HG02943 (cell line): ENCODE measurements at regions not wholly inside any gene's neighbourhood (a gene's known extent, or its start where the extent isn't known, plus 50 kb on each side); places are given as distances from the start of the nearest gene placed in this dataset.
"Not testable (repeated sequence)": the region's sequence is repeated elsewhere in the genome, so short reads cannot be mapped to it uniquely, and the experiment has no call there.

Experiments
- ATAC-seq: cut with Tn5 transposase; IDR thresholded peaks from one replicate; pipeline ENCODE4 v1.9.1; 2021; ENCODE audit warnings: mild to moderate bottlenecking, low read depth, moderate library complexity; ENCODE audit not compliant: unreplicated experiment

DNA sequence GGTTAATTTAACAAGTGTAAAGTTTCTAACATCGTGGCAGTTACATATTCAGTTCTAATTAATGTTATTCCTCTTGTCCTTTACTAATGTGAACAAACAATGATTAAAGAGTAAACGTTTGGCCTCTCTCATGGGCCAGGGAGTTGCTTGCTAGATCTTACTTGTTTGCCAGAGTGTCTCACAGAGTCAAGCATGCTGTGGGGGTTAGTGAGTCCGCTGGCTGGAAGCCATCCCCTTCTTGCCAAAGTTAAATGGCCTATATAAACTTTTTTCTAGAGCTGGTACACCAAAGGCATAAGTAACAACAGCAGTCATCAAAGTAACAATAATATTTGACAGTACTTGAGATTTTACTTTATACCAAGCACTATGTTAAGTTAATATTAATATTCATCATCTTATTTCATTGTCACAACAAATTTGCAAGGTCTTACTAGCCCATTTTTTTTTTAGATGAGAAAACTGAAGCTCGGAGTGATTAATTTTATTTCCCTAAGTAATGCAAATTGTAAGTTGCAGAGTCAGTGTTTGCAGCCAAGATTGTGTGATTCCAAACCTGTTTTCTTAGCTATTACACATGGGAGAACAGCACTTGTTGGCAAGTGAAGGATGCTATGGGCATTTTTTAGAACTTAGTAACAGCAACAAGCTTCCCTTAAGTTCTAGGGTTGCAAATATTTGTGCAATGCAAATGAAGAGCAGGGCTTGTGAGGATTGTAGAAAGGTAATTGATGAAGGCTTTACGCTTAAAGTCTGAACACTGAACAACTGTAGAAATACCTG lies 224.5 kb downstream of the RFPL4B start:
- ATAC-seq = no peak

DNA sequence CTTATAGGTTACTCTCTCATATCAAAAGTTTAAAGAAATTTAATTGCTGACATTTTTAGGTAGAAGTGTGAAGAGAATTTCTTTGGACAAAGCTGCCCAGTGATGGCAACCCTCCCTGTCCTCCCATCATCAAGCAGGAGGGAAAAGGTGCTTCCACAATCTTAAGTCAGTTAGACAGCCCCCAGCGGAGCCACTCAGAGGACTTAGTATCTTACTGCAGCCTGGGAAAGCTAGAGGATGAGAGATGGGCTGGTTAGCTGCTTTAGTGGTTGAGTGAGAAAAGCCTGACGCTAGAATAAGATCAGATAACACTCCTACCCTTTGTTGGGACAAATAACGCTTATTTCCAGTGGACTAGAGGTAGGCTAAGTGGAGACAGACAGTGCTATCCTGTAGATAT lies 227.1 kb downstream of the RFPL4B start:
- ATAC-seq = no peak

DNA sequence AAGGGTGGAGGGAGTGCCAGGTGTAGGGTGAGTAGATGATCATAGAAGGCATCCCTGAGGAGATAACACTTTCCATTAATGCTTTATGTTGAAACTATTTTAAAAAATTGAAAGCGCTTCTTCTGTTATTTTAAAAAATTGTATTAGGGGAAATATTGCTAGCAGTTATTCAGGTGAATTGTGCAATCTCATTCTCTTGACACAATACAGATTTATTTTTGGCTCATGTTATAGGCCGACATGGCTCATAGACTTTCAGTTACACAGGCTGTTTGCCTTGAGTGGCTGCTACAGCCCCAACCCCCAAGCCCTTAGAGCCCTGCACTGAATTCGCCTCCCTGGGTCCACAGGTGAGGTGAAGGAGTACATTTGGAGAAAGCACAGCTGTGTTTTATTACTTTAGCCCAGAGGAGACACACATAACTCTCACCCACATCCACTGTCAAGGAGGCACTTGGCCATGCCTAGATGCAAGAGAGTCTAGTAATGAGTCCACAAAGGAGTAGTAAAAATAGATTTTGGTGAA lies 228.2 kb downstream of the RFPL4B start:
- ATAC-seq = no peak

DNA sequence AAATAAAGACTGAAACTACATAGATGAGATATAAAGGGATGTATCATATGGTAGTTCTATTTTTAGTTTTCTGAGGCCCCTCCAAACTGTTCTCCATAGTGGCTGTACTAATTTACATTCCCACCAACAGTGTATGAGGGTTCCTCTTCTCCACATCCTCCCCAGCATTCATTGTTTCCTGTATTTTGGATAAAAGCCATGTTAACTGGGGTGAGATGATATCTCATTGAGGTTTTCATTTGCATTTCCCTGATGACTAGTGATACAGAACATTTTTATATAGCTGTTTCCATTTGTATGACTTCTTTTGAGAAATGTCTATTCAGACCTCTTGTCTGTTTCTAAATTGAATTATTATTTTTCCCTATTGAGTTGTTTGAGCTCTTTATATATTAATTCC lies 229.3 kb downstream of the RFPL4B start:
- ATAC-seq = no peak

DNA sequence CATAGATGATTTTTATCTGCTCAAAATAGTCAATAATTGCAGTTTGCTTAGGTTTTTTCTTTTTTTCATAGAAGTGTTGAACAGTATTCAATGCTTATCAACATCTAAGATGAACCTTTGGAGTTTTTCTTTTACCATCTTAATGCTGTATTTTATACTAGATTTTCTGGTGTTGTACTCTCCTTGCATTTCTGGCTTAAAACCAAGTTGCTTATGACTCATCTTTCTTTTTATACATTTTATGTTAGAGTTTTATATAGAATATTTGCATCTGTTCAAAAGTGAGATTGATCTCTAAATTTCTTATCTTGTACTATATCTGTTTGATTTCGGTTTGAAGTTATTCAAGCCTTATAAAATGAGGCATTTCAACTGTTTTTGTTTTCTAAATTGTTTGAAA lies 232.5 kb downstream of the RFPL4B start:
- ATAC-seq = no peak

DNA sequence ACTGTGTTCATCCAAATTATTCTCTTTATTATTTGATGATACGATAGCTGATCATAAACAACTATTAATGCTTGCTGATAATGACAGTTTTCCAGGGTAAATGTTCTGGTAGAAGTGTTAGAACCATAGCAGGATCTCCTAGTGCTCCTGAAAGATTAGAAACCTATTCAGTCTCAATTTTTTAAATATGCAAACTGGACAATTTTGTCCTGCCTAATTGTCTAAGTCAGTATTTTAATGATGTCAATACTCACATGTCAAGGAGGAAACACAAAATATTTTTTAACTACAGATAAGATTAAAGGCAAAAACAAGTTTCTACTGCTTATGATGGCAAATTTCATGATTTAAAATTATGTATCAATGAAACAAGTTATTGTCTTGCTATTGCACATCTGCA lies 233.9 kb downstream of the RFPL4B start:
- ATAC-seq = no peak

DNA sequence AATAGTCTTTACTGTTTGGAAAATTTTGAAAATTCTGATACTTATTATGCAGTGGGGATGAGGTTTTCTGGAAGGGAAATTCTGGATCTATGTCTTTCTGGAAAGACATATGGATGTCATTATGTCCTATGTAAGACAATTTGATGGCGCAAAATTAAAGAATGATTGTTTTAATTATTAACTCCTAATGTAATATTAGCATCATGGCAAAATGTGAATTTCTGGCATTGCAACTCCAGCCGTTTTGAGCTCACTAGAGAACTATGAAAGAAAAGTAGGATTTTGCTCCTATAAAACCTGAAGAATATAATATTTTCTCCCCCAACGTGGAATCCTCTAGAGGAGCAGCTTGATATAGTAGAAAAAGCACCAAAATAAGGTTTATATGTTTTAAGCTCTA lies 243.2 kb downstream of the RFPL4B start:
- no peak for ATAC-seq

DNA sequence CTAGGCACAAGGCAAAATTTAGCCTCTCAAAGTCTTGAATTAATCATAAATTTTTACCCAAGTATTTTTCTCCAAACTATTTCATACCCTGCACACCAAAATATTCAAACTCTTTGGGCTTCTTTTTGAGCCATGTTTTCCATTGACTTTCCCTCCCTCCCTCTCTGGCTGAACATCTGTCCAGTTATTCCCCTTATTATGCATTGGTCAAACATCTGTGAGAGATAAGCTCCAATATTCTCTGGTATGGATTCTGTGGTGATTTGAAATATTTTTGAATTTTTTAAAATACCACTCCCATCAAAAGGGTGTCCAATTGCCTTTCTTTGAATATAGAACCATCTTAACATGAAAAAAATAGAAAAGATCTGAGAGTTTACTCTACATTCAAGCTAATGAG lies 244.2 kb downstream of the RFPL4B start:
- no peak for ATAC-seq

DNA sequence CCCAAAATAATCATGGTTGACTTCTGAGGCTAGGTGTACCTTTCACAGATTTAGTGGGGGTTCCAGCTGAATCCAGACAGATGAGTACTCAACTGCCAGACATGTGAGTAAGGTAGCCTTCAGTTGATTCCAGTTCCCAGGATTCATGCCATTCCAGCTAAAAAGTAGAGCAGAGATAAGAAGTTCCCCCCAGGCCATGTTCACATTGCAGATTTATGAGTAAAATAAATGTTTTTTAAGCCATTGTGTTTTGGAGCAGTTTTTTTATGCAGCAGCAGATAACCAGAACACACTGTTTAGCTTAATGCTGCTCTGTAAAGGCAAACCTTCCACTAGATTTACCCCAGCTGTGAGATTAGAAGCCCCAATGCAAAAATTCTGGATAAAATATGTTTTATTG lies 245.0 kb downstream of the RFPL4B start:
- ATAC-seq = no peak

DNA sequence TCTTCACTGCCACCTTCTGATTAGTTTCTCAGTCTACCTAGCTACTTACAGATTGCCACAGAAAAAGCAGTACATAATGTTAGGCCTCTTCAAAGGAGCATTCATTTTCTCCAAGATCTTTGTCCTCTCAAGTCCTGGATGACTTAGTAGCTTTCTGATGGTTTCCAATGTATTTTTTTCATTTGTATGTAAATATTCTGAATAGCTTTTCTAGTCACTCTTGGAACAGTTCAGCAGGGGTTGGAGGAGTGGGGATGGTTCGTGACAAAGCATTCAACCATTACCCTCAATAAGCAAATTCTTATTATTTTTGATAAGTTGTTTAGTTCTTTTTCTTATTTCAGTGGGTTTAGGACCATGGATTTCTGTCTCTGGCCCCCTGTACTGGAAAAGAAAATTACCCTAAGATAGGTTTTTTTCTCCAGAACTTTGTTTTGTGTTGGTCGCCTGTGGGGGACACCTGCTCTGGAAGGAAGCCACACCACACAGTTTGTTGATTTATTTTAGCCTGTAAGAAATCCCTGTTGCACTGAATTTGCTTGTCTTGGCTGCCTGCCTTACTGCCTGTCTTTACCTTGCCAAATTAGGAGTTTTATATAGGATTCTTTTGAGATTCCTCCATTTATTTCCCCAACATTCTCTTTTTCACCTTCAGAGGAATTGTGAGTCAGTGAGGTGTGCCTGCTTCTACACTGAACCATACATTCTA lies 247.9 kb downstream of the RFPL4B start:
- ATAC-seq = no peak

DNA sequence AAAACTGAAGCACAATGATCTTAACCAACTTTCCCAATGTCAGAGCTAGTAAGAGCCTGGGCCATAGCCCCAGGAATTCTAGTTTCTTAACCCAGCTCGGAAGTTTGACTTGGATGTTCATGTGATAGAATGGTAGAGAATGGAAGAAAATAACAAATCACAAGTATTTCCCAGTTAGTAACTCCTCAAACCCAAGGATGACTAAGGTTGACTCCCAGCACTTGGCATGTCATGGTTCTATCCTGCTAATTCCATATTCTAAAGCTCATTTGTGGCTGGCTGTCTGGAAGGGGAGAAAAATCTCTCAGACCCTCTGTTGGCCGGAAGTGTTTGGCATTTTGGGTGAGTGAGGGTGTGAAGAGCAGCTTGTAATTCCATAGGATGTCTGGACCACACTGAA lies 248.7 kb downstream of the RFPL4B start:
- ATAC-seq = no peak

DNA sequence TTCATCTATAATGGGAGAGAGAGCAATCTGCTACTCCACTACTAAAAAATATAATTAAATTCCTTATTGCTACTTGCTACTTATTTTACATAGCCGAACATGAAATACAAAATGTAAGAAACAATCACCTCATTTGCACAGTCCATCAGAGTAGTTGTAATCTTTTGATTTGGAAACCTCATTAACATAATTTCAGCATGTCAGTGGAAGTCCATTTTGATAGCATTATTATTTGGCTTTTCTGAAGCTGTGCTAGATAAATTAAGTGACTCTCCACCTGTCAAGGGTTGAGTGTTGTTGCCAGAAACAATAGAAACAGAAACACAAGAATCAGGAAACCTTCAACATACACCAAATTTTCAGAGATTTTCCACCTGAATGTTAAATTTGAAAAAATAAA lies 250.0 kb downstream of the RFPL4B start:
- no peak for ATAC-seq

DNA sequence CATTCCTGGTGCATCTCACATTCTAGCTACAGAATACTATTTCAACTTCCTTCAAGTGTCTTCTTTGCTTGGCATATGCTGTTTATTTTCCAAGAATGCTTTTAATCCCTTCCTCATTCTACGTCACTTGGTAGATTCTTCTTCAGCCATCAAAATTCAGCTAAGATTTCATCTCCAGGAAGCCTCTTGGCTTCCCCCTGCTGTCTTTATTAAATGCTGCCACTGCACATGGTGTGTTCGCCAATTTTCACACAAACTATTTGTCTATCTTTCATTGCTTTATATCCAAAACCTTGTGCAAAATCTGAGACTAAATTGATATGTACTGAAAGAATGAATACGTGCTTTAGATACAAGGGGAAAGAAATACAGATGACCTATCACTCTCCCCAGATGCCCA lies 253.0 kb downstream of the RFPL4B start:
- no peak for ATAC-seq

DNA sequence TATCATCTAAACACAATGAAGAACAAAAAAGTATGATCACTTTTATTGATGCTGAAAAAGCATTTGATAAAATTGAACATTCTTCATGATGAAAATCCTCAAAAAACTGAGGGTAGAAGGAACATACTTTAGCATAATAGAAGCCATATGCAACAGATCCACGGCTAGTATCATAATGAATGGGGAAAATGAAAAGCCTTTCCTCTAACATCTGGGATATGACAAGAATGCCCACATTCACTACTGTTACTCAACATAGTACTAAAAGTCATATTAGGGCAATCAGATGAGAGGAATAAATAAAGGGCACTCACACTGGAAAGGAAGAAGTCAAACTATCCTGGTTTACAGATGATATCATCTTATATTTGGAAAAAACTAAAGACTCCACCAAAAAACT lies 256.6 kb downstream of the RFPL4B start:
- ATAC-seq = no peak

DNA sequence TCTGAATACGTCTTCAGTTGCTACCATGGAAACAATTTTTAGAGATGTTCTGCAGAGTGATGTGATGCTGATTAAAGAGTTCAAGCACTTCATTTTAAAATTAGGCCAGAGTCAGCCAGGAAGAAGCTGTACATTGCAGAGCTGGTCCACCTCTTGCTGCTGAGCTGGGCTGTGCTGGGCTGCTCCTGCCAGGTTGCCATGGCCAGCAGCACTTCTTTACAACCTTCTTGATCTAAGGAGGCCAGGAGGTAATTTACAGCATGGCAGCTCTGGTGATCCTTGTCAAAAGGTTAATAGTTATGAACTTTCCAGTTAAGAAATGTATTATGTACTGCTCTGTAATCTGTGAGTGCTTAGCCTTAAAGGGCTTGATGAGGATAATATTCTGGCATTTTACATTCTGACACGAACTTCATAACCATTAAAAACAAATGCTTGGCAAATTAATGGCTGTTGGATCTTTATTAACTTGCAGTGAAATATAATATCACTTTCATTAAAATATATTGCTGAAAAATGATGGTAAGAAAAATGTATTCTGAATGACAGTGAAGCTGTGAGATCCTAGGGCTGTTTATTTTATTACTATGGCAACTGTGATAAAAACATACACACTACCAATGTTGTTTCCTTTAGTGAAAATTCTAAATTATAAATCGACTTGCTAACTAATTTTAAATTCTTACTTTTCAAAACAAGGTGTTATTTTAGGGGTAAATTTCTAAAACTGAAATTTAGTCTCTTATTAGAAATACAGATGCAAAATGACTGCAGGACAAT lies 259.7 kb downstream of the RFPL4B start:
- ATAC-seq = no peak

DNA sequence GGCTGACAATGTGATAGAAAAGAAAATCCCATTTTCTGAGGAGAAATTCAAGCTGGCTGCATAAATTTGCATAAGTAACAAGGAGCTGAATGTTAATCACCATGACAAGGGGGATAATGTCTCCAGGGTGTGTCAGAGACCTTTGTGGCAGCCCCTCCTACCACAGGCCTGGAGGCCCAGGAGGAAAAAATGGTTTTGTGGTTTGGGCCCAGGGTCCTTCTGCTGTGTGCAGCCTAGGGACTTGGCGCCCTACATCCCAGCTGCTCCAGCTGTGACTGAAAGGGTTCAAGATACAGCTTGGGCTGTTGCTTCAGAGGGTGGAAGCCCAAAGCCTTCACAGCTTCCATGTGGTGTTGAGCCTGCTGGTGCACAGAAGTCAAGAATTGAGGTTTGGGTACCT lies 261.8 kb downstream of the RFPL4B start:
- not testable (repeated sequence) for ATAC-seq

DNA sequence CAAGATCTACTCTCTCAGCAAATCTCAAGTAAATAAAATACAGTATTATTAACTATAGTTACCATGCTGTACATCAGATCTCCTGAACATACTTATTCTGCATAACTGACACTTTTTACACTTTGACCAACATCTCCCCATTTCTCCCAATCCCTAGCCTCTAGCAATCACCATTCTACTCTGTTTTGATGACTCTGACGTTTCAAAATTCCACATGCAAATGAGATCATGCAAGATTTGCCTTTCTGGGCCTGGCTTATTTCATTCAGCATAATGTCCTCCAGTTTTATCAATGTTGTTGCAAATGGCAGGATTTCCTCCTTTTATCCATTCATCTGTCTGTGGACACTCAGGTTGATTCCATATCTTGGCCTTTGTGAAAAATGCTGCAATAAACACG lies 266.3 kb downstream of the RFPL4B start:
- ATAC-seq = no peak

DNA sequence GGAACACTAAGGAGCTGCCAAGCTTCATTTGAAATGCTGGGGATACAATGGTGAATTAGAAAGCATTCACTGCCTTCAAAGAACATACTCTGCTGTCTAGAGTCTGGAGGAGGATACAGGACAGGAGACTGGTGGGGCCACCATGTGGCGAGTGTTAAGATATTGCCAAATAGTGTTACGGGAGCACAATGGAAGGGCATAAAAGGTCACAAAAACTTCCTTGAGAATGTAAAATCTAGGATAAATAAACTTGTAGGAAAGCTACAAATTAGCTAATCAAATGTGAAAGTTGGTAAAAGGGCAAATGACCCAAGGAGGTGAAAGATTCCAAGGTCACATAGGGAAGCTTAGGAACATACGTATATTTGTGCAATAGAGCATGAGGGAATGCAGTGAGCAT lies 271.7 kb downstream of the RFPL4B start:
- ATAC-seq = no peak

DNA sequence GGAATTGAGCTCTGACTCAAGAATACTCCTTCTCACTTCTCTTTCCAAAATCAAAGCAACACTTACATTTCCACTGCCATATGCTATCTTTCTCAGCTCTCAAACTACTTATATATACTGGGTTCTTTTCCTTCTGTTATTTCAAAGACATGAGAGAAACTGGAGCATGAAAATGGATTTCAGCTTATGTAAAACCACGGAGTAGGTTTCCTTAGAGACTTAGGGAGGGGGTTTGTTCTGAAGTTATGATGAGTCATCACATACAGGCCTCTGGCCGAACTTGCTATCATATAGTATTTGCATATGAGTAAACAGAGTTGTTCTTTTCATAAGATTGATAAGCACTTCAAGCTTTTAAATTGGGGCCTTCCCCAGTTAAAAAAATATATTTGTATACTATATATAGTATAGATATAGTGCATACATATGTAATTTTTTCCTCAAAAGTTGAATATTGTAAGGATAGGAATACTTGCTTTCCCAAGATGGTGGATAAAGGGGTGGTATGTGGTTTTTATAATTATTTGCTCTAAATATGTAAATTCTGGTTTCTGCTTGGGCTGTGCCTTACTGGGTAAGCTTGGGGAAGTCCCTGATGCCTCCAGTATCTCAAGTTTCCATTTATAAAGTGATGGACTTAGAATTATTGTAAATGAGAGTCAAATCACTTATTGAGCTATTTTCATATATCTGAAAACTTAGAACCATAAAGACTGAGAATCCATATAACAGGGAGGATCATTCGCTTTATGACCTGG lies 273.9 kb downstream of the RFPL4B start:
- no peak for ATAC-seq

DNA sequence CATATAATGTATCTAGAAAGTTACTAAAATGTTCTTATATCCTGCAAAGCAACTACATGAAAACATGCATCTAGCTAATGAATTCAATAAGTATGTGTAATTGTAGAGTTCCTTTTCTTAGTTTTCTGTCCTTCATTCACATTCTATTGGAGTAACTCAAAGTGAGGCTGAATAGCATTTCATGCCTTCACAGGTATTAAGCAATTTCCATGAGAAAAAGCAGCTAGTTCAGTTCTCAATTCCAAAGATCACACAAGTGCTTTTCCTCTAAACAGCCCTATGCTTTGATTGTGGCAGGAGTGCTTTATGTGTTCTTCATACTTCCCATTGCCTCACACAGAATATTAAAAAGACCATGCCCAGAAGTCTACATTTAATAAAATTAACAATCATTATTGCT lies 274.9 kb downstream of the RFPL4B start:
- no peak for ATAC-seq
